Neural cell (in vitro differentiated cells): ENCODE measurements at regions not wholly inside any gene's neighbourhood (a gene's known extent, or its start where the extent isn't known, plus 50 kb on each side); places are given as distances from the start of the nearest gene placed in this dataset.

Experiments used
- H2AFZ ChIP-seq: fragments of 200-600, 300-800 bp; sonication (generic), shearing (Covaris generic); 2 replicates; pipeline ENCODE4 v1.6.0; 2014; ENCODE audit warnings: low read depth, mild to moderate bottlenecking, antibody characterized with exemption, low read length, moderate library complexity
- H3F3A ChIP-seq: fragments of 200-600 bp; shearing (Covaris generic); 2 replicates; pipeline ENCODE4 v1.6.1; 2016; ENCODE audit warnings: mild to moderate bottlenecking, moderate library complexity, mixed read lengths, antibody characterized with exemption, low read length; ENCODE audit not compliant: insufficient read depth, poor library complexity, severe bottlenecking
- H3K27ac ChIP-seq: fragments of 200-600, 300-800 bp; sonication (generic), shearing (Covaris generic); 2 replicates; pipeline ENCODE4 v1.5.1; 2014; ENCODE audit warnings: mild to moderate bottlenecking, low read length, moderate library complexity
- H3K27me3 ChIP-seq: fragments of 300-800, 200-600 bp; sonication (generic), shearing (Covaris generic); 2 replicates; pipeline ENCODE4 v1.6.0; 2014; ENCODE audit warnings: mild to moderate bottlenecking, low read depth, low read length, moderate library complexity; ENCODE audit not compliant: insufficient read depth
- H3K36me3 ChIP-seq: fragments of 300-800, 200-600 bp; sonication (generic), shearing (Covaris generic); 2 replicates; pipeline ENCODE4 v1.5.1; 2014; ENCODE audit warnings: mild to moderate bottlenecking, antibody characterized with exemption, low read length, moderate library complexity; ENCODE audit not compliant: insufficient read depth
- H3K4me2 ChIP-seq: fragments of 300-800, 200-600 bp; sonication (generic), shearing (Covaris generic); 2 replicates; pipeline ENCODE4 v1.6.0; 2014; ENCODE audit warnings: mild to moderate bottlenecking, low read length
- H3K4me3 ChIP-seq: fragments of 300-800, 200-600 bp; sonication (generic), shearing (Covaris generic); 2 replicates; pipeline ENCODE4 v1.5.1; 2014; ENCODE audit warnings: mild to moderate bottlenecking, low read length, moderate library complexity
- H3K79me2 ChIP-seq: fragments of 200-600 bp; shearing (Covaris generic); replicated peaks from 2 replicates; pipeline ENCODE4 v1.6.0; 2014; ENCODE audit warnings: mild to moderate bottlenecking, low read length, moderate library complexity; ENCODE audit not compliant: insufficient read depth
- H3K9ac ChIP-seq: fragments of 300-800, 200-600 bp; sonication (generic), shearing (Covaris generic); 2 replicates; pipeline ENCODE4 v1.6.1; 2016; ENCODE audit warnings: mild to moderate bottlenecking, low read length, mixed read lengths
- H3K9me2 ChIP-seq: fragments of 200-600 bp; shearing (Covaris generic); 2 replicates; pipeline ENCODE4 v1.6.1; 2016; ENCODE audit warnings: mild to moderate bottlenecking, low read length, mixed read lengths; ENCODE audit not compliant: insufficient read depth
- H3K9me3 ChIP-seq: fragments of 200-600, 300-800 bp; sonication (generic), shearing (Covaris generic); 2 replicates; pipeline ENCODE4 v1.6.1; 2016; ENCODE audit warnings: mild to moderate bottlenecking, mixed run types, low read length, moderate library complexity, mixed read lengths
- H4K20me1 ChIP-seq: fragments of 200-600 bp; shearing (Covaris generic); 2 replicates; pipeline ENCODE4 v1.6.1; 2016; ENCODE audit warnings: mild to moderate bottlenecking, mixed run types; ENCODE audit not compliant: insufficient read depth
- CTCF ChIP-seq: fragments of 450-650 bp; IDR thresholded peaks from 2 replicates; pipeline ENCODE4 v1.5.1; 2014; ENCODE audit warnings: antibody characterized with exemption, mild to moderate bottlenecking, moderate library complexity; ENCODE audit not compliant: poor library complexity, severe bottlenecking
- EP300 ChIP-seq: fragments of 450-650 bp; conservative IDR thresholded peaks from 2 replicates; pipeline ENCODE4 v1.6.1; 2014; ENCODE audit warnings: antibody characterized with exemption, mild to moderate bottlenecking, moderate library complexity; ENCODE audit not compliant: poor library complexity, severe bottlenecking
- EZH2 ChIP-seq: fragments of 200-600, 300-800 bp; shearing (Covaris generic), sonication (generic); IDR thresholded peaks from 2 replicates; pipeline ENCODE4 v1.6.1; 2014; ENCODE audit warnings: antibody characterized with exemption, low read length, borderline replicate concordance, mild to moderate bottlenecking; ENCODE audit not compliant: insufficient read depth, poor library complexity, severe bottlenecking
- MXI1 ChIP-seq: fragments of 450-650 bp; conservative IDR thresholded peaks from 2 replicates; pipeline ENCODE4 v1.6.1; 2014; ENCODE audit warnings: antibody characterized with exemption, mild to moderate bottlenecking; ENCODE audit not compliant: poor library complexity, severe bottlenecking
- POLR2AphosphoS5 ChIP-seq: IDR thresholded peaks from 2 replicates; pipeline ENCODE4 v1.6.1; 2012
- RAD21 ChIP-seq: fragments of 450-650 bp; conservative IDR thresholded peaks from 2 replicates; pipeline ENCODE4 v1.6.1; 2014; ENCODE audit warnings: antibody characterized with exemption, mild to moderate bottlenecking, moderate library complexity
- REST ChIP-seq: IDR thresholded peaks from 2 replicates; pipeline ENCODE4 v1.6.1; 2012; ENCODE audit warnings: borderline replicate concordance
- SMC3 ChIP-seq: fragments of 450-650 bp; conservative IDR thresholded peaks from 2 replicates; pipeline ENCODE4 v1.6.1; 2014; ENCODE audit warnings: antibody characterized with exemption, mild to moderate bottlenecking, moderate library complexity; ENCODE audit not compliant: poor library complexity
- TAF1 ChIP-seq: IDR thresholded peaks from 2 replicates; pipeline ENCODE4 v1.6.1; 2012; ENCODE audit warnings: low read depth

- Histone ChIP-seq H3F3A (no peaks in the 10 kb centered on the region), H3K9ac (no peak overlapping the region), H4K20me1 (no peaks in the 10 kb centered on the region), H3K4me3 (no peak overlapping the region), H3K9me2 (no peaks in the 10 kb centered on the region), H2AFZ (no peak overlapping the region), H3K9me3 (no peaks in the 10 kb centered on the region), H3K36me3 (no peaks in the 10 kb centered on the region), H3K4me2 (no peak overlapping the region), H3K79me2 (no peaks in the 10 kb centered on the region), H3K27ac (no peak overlapping the region), H3K27me3 (no peaks in the 10 kb centered on the region)
- TF ChIP-seq MXI1 = no peak
- no peak for TF ChIP-seq POLR2AphosphoS5
- TF ChIP-seq EZH2 = no peak
- no peak for TF ChIP-seq CTCF
- no peak for TF ChIP-seq EP300
- no peak for TF ChIP-seq TAF1
- no peak for TF ChIP-seq REST
- no peak for TF ChIP-seq RAD21
- no peak for TF ChIP-seq SMC3
Measured at GRCh38 chr7:18198868-18199267, 171.2 kb upstream of the PRPS1L1 start.

GRCh38 chr7:18200266-18200665, 172.6 kb upstream of the PRPS1L1 start:
- Histone ChIP-seq H3K9me2 (no peaks in the 10 kb centered on the region), H4K20me1 (no peaks in the 10 kb centered on the region), H3K36me3 (no peaks in the 10 kb centered on the region), H3K27ac (no peak overlapping the region), H3K4me2 (no peak overlapping the region), H3K9ac (no peak overlapping the region), H2AFZ (no peak overlapping the region), H3F3A (no peaks in the 10 kb centered on the region), H3K27me3 (no peaks in the 10 kb centered on the region), H3K4me3 (no peak overlapping the region), H3K9me3 (no peaks in the 10 kb centered on the region), H3K79me2 (no peaks in the 10 kb centered on the region)
- TF ChIP-seq POLR2AphosphoS5 = no peak
- TF ChIP-seq EZH2 = no peak
- no peak for TF ChIP-seq TAF1
- no peak for TF ChIP-seq SMC3
- TF ChIP-seq REST = no peak
- TF ChIP-seq CTCF = no peak
- TF ChIP-seq MXI1 = no peak
- TF ChIP-seq RAD21 = no peak
- no peak for TF ChIP-seq EP300
